ENCODE measurements at regions not wholly inside any gene's neighbourhood (a gene's known extent, or its start where the extent isn't known, plus 50 kb on each side); places are given as distances from the start of the nearest gene placed in this dataset.

DNA sequence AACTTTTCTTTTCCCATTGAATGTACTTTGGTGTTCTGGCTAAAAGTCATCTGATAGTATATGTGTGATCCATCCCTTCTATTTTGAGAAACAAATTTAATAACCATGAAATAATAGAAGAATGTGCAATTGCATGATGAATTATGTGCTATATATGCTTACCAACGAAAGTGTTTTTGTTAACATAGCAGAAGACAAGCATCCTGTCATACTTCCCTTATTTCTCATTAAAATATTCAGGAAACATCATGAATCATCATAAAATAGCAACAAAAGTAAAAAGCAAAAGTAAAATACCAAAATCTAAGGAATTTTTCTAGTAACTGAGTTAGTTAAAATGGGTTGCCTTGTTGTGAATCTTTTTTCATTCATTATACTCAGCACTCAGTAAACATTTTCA lies 409.0 kb upstream of the PDE3A start:
- no peak for TF ChIP-seq REST (IDR thresholded peaks at IDR 0.05)
- no peak for TF ChIP-seq RXRA (IDR thresholded peaks at IDR 0.05)
- TF ChIP-seq, protein P1, sequence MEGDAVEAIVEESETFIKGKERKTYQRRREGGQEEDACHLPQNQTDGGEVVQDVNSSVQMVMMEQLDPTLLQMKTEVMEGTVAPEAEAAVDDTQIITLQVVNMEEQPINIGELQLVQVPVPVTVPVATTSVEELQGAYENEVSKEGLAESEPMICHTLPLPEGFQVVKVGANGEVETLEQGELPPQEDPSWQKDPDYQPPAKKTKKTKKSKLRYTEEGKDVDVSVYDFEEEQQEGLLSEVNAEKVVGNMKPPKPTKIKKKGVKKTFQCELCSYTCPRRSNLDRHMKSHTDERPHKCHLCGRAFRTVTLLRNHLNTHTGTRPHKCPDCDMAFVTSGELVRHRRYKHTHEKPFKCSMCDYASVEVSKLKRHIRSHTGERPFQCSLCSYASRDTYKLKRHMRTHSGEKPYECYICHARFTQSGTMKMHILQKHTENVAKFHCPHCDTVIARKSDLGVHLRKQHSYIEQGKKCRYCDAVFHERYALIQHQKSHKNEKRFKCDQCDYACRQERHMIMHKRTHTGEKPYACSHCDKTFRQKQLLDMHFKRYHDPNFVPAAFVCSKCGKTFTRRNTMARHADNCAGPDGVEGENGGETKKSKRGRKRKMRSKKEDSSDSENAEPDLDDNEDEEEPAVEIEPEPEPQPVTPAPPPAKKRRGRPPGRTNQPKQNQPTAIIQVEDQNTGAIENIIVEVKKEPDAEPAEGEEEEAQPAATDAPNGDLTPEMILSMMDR (IDR thresholded peaks at IDR 0.05; ENCODE audit: low read depth, low read length, missing input control), result no peak
- TF ChIP-seq, protein P2, sequence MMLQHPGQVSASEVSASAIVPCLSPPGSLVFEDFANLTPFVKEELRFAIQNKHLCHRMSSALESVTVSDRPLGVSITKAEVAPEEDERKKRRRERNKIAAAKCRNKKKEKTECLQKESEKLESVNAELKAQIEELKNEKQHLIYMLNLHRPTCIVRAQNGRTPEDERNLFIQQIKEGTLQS (IDR thresholded peaks at IDR 0.05), result no peak
- no peak for TF ChIP-seq RAD21 (IDR thresholded peaks at IDR 0.05)
- TF ChIP-seq, protein P3, sequence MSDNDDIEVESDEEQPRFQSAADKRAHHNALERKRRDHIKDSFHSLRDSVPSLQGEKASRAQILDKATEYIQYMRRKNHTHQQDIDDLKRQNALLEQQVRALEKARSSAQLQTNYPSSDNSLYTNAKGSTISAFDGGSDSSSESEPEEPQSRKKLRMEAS (IDR thresholded peaks at IDR 0.05), result no peak
- TF ChIP-seq EGR1 (IDR thresholded peaks at IDR 0.05; ENCODE audit: low read depth in 2 of 2), result no peak
- TF ChIP-seq YY1 (IDR thresholded peaks at IDR 0.05), result no peak
